ENCODE measurements at regions not wholly inside any gene's neighbourhood (a gene's known extent, or its start where the extent isn't known, plus 50 kb on each side); places are given as distances from the start of the nearest gene placed in this dataset.

DNA sequence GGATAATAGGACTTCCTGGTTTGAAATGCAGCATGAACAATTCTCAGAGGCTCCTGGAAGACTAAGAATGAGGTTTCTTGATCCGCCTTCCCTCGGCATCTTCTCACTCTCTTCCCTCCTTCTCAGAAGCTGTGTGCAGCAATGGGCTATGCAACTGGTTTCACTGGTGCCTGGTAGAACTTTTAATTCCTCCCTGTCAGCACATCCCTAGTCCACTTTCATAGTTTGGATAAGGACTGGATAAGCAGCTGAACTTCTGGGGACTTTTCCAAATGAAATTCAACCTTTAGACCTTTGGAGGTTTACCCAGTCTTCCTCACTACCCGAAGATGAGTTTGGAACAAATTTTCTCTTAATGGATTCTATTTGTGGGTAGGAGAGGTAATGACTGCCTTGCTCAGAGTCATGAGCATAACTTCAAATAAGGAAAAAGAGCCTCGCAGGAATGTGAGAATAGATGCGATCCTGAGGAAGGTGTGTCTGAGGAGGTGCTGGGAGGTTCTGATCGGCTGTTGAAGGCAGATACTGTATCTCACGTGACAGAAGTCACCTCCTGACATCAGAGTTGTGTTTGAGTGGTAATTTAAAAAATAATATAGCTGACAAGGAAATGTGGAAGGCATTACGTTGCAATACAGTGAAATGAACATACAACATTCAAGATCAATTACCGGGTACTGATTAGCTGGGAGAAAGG lies 56.0 kb upstream of the HAND2 start:
- in situ Hi-C loops (cut with MboI) (no loop called here), intact Hi-C loops (cut with micrococcal nuclease) (loop anchor here (5.0 kb wide), 1 partner anchor 59 kb away; no protein-coding TSS in a partner anchor)
- H3K9me1 ChIP-seq (ENCODE audit: control insufficient read depth, insufficient read depth, low read length) = no peaks in the 10 kb centered on the region
- no peak overlapping the region for H3K4me2 ChIP-seq (ENCODE audit: insufficient read depth, low read length)
- H3K4me3 ChIP-seq = no peak overlapping the region
- CTCF ChIA-PET (ENCODE audit: low intra/inter-chr PET ratio) = interaction anchor here (1.1 kb wide), 1 partner anchor 80 kb away, joined by 3 read pairs; no protein-coding TSS in a partner anchor
- ATAC-seq (peak; percentile 78), FAIRE-seq (peak; percentile 48), DNase-seq (ENCODE audit: extremely low read depth in 1 of 4, low spot score in 3 of 4) (peak; percentile 48 to 77 (median 52))
- H4K20me1 ChIP-seq (replicated peaks; ENCODE audit: control insufficient read depth, insufficient read depth, low read length) = no peaks in the 10 kb centered on the region
- WGBS (ENCODE audit: insufficient coverage, low coverage, missing lambda C conversion rate) = 14% methylated on average over 9 of the region's 9 CpGs
- peak overlapping the region; percentile 60 for H2AFZ ChIP-seq (ENCODE audit: low read depth, low read length)
- no peaks in the 10 kb centered on the region for H3K27me3 ChIP-seq (ENCODE audit: control insufficient read depth in 2 of 2, insufficient read depth in 2 of 2, low read length in 2 of 2)
- H3K9me3 ChIP-seq (replicated peaks; ENCODE audit: control insufficient read depth, insufficient read depth, low read depth, low read length) = no peaks in the 10 kb centered on the region; the same call in none of the 2 replicates
- peak overlapping the region; percentile 26; the same call in 2 of the 3 replicates for H3K27ac ChIP-seq (ENCODE audit: extremely low read depth, low read depth, low read length)
- POLR2A ChIA-PET = interaction anchor here (0.6 kb wide), 1 partner anchor 18 kb away, joined by 4 read pairs; no protein-coding TSS in a partner anchor
- BruUV-seq (replicated peaks) = no TSS peak
- no peaks in the 10 kb centered on the region for H3K36me3 ChIP-seq (ENCODE audit: control insufficient read depth, insufficient read depth, low read length)
- H3K9ac ChIP-seq (ENCODE audit: insufficient read depth in 1 of 2, low read depth in 2 of 2, low read length in 2 of 2) = no peak overlapping the region; a peak in 2 of 4 replicates
- no peaks in the 10 kb centered on the region for H3K79me2 ChIP-seq (ENCODE audit: control insufficient read depth, insufficient read depth, low read length)
- H3K4me1 ChIP-seq (replicated peaks in 1 of 2; ENCODE audit: control insufficient read depth in 2 of 2, insufficient read depth in 2 of 2, low read length in 2 of 2) = peaks cover 5 to 20% of the 10 kb centered on the region in 2 experiments; a peak in 3 of 5 replicates
- peak; percentile 51 for TF ChIP-seq DPF2 (IDR thresholded peaks at IDR 0.05)
- no peak for TF ChIP-seq RNF2 (IDR thresholded peaks at IDR 0.05)
- TF ChIP-seq PPARD (CRISPR knock-in tag; IDR thresholded peaks at IDR 0.05) = no peak
- TF ChIP-seq, protein P1, sequence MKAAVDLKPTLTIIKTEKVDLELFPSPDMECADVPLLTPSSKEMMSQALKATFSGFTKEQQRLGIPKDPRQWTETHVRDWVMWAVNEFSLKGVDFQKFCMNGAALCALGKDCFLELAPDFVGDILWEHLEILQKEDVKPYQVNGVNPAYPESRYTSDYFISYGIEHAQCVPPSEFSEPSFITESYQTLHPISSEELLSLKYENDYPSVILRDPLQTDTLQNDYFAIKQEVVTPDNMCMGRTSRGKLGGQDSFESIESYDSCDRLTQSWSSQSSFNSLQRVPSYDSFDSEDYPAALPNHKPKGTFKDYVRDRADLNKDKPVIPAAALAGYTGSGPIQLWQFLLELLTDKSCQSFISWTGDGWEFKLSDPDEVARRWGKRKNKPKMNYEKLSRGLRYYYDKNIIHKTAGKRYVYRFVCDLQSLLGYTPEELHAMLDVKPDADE (conservative IDR thresholded peaks at IDR 0.05; ENCODE audit: control insufficient read depth, low read depth, low read length) = no peak
- no peak for TF ChIP-seq ZSCAN29 (IDR thresholded peaks at IDR 0.05)
- TF ChIP-seq SMAD4 (CRISPR knock-in tag; conservative IDR thresholded peaks at IDR 0.05) = no peak
- TF ChIP-seq ZNF699 (CRISPR knock-in tag; IDR thresholded peaks at IDR 0.05; ENCODE audit: insufficient replicate concordance) = no peak
- no peak for TF ChIP-seq L3MBTL2 (IDR thresholded peaks at IDR 0.05)
- TF ChIP-seq JUN (IDR thresholded peaks at IDR 0.05; ENCODE audit: borderline replicate concordance, low read depth, low read length) = no peak
- no peak for TF ChIP-seq JUN (CRISPR knock-in tag; IDR thresholded peaks at IDR 0.05; ENCODE audit: borderline replicate concordance)
- TF ChIP-seq HNRNPLL (IDR thresholded peaks at IDR 0.05; ENCODE audit: low read depth, low read length, poor library complexity, severe bottlenecking) = no peak
- TF ChIP-seq POU5F1 (IDR thresholded peaks at IDR 0.05; ENCODE audit: borderline replicate concordance, low read depth, low read length, partially characterized antibody) = no peak
- TF ChIP-seq GABPA (tag; conservative IDR thresholded peaks at IDR 0.05; ENCODE audit: low read depth) = no peak
- no peak for TF ChIP-seq NFIC (IDR thresholded peaks at IDR 0.05)
- peak; percentile 58 for TF ChIP-seq CBFA2T2 (conservative IDR thresholded peaks at IDR 0.05)
- no peak for TF ChIP-seq TGIF2 (CRISPR knock-in tag; IDR thresholded peaks at IDR 0.05)
- TF ChIP-seq, protein P2, sequence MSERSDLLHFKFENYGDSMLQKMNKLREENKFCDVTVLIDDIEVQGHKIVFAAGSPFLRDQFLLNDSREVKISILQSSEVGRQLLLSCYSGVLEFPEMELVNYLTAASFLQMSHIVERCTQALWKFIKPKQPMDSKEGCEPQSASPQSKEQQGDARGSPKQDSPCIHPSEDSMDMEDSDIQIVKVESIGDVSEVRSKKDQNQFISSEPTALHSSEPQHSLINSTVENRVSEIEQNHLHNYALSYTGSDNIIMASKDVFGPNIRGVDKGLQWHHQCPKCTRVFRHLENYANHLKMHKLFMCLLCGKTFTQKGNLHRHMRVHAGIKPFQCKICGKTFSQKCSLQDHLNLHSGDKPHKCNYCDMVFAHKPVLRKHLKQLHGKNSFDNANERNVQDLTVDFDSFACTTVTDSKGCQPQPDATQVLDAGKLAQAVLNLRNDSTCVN (CRISPR knock-in tag; IDR thresholded peaks at IDR 0.05) = no peak
- TF ChIP-seq BDP1 (IDR thresholded peaks at IDR 0.05; ENCODE audit: insufficient read depth, insufficient read length) = no peak
- TF ChIP-seq ZNF778 (CRISPR knock-in tag; IDR thresholded peaks at IDR 0.05) = no peak
- peak; percentile 63 for TF ChIP-seq ARID1B (IDR thresholded peaks at IDR 0.05)
- TF ChIP-seq, protein P3, sequence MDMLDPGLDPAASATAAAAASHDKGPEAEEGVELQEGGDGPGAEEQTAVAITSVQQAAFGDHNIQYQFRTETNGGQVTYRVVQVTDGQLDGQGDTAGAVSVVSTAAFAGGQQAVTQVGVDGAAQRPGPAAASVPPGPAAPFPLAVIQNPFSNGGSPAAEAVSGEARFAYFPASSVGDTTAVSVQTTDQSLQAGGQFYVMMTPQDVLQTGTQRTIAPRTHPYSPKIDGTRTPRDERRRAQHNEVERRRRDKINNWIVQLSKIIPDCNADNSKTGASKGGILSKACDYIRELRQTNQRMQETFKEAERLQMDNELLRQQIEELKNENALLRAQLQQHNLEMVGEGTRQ (CRISPR knock-in tag; IDR thresholded peaks at IDR 0.05) = peak; percentile 50

Data from K562 (cell line).